GM19324 (cell line): ENCODE measurements at regions not wholly inside any gene's neighbourhood (a gene's known extent, or its start where the extent isn't known, plus 50 kb on each side); places are given as distances from the start of the nearest gene placed in this dataset.

ENCODE experiments used
- ATAC-seq: cut with Tn5 transposase; IDR thresholded peaks from one replicate; pipeline ENCODE4 v1.9.1; 2021; ENCODE audit warnings: mild to moderate bottlenecking, moderate library complexity; ENCODE audit not compliant: unreplicated experiment, low FRiP score

DNA sequence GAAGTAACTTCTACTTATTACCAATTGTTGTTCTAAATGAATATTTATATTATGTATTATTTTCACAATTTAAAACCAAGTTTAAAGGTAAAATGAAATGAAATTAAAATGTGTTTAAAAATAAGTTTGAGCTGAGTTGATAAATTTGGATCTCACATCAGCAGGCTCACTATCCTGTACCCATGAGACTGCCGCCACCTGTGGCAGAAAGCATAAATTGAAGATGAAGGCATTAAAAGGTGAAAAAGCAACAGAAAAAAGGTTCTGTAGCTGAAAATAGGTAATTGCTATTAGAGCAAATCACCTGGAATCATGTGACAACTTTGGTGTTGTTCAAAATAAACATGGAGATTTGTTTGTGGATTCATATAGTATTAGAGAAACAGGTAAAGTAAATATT is 133.0 kb upstream of the CADM2 start:
- ATAC-seq: no peak

DNA sequence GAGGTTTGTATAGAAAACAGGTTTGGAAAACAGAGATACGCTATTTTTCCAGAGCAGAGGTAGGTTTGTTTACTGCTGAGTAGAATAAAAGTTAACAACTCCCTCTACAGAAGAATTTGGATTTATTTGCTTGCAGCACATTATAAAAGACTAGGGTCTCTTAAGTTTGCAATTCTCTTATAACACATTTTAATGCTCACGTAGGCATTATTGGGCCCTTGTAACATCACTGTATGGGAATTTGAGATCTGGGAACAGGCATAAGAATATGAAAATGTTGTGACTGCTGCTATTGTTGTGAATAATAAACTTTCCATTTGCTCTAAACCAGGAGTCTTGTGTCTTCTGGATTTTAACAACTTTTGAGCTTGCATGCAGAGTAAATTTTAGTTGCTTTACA is 128.3 kb upstream of the CADM2 start:
- no peak for ATAC-seq

DNA sequence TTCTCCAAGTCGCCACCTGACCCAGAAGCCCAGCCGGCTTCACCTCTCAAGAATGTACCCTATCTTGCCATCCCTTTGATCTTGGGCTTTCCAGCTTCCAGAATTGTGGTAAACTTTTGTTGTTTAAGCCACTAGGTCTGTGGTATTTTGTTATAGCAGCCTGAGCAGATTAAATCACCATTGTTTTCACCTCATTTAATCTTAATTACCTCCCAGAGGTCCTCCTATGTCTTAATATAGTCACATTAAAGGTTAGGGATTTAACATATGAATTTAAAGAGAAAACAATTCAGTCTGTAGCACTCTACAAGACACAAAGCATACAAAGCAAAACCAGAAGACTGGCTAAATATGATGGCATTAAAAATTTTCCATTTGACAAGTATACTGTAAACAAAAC is 123.4 kb upstream of the CADM2 start:
- no peak for ATAC-seq

DNA sequence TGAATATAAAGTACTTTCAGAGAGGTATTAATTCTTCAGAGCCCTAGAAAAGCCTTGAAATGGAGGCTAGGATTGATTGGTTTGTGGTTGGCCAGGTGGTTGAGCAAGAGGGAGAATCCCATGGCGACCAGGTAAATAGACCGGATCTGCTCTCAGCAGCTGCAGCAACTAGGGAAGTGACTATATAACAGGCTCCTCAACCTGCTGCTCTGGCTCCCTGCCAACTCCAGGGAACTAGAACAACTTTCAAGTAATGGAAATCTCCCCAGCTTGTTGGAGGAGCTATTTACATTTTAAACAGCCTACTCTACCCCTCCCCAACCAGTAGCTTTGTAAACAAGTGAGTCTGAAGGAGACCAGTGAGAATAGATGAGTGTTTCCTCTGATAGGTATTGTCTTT is 121.8 kb upstream of the CADM2 start:
- no peak for ATAC-seq

DNA sequence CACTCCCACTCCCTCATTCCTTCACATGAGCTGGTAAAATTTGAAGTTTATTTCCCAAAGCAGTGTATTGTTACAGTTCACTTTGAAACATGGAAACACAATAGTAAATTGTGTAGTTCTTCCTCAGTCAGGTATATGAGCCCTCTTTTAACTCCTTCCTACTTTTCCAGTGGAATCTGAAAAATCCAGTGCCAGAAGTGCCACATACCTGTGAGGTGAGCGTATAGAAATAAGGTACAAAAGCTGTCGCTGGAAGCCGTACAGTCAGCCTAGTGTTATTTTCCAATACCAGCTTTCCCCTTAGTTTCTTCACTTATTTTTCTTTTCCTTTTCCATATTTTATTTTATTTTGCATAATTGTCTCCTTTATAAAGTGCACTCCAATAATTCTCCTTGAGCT is 81.7 kb upstream of the CADM2 start:
- no peak for ATAC-seq

DNA sequence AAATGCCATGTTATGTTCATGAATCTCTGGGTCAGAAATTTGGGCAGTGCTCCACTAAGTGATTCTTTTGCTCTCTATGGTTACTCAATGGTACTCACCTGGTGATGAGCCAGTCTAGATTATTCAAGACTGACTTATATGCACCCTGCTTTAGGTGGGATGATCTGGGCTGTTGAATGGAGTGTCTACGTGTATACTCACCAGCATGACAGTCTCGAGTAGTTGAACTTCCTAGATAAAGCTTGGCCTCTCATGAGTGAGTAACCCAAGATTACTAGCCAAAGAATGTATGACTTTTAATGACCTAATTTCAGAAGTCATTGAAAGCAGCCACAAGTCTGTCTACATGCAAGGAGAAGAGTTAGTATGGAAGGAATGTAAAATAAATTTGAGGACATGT is 77.5 kb upstream of the CADM2 start:
- ATAC-seq: no peak

DNA sequence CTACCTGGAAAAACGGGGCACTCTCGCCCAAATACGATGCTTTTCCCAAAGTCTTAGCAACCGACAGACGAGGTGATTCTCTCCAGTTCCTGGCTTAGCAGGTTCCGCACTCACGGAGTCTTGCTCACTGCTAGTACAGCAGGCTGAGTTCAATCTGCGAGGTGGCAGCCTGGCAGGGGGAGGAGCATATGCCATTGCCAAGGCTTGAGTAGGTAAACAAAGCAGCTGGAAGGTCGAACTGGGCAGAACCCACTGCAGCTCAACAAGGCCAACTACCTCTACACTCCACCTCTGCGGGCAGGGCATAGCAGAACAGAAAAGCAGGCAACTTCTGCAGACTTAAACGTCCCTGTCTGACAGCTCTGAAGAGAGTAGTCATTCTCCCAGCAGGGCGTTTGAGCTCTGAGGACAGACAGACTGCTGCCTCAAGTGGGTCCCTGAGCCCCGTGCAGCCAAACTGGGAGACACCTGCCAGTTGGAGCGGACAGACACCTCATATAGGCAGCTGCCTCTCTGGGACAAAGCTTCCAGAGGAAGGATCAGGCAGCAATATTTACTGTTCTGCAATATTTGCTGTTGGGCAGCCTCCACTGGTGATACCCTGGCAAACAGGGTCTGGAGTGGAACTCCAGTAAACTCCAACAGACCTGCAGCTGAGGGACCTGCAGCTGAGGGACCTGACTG is 73.4 kb upstream of the CADM2 start:
- ATAC-seq: no peak

DNA sequence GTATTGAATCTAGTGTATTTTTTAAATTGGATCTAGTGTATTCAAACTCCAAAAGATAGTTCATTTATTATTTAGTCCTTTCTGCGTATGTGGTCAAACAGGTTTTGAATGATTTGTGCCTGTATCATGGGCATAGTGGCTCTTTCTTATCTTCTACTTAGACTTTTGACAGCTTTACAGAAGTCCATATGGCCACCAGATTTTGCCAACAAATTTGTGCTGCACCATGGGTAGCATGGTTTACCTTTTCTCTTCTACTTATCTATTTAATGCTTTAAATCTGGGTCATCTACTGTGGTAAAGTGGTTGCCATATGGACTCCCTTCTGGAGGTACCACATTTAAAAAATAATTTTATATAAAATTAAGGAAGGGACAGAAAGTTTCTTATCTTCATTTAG is 66.9 kb upstream of the CADM2 start:
- ATAC-seq: no peak

DNA sequence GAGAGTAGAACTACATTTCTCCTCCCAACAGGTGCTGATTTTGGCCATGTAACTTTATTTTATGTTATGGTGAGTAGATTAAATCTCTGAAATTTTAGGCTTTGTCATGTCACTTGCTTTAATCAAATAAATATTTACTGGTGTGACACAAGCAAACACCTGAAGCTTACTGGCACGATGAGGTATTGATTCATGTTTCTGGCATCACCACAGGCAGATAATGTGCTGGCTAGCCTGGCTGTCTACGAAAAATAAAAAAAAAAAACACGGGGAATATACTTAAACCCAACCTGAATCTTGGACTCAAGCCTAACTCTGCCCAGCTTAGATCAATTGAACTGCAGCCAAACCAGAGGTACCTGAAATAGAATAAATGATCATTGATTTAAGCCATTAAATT is 65.6 kb upstream of the CADM2 start:
- no peak for ATAC-seq

DNA sequence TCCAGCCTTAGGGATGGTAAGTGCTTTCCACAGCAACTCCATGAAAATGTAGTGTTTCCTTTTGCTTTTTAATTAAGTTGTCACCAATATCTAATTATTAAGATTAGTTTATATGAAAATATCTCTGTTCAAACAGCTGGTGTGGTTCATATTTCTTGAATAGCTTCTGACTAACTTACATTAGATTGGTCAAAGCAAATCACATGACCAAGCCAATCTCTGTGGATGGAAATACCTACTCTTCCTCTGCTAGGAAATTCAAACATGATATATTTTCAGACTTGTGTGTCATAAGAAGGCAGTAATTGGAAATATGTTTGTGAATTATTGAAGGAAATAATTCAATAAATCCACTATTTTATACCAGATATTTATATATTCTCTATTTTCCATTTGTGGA is 54.6 kb upstream of the CADM2 start:
- no peak for ATAC-seq

DNA sequence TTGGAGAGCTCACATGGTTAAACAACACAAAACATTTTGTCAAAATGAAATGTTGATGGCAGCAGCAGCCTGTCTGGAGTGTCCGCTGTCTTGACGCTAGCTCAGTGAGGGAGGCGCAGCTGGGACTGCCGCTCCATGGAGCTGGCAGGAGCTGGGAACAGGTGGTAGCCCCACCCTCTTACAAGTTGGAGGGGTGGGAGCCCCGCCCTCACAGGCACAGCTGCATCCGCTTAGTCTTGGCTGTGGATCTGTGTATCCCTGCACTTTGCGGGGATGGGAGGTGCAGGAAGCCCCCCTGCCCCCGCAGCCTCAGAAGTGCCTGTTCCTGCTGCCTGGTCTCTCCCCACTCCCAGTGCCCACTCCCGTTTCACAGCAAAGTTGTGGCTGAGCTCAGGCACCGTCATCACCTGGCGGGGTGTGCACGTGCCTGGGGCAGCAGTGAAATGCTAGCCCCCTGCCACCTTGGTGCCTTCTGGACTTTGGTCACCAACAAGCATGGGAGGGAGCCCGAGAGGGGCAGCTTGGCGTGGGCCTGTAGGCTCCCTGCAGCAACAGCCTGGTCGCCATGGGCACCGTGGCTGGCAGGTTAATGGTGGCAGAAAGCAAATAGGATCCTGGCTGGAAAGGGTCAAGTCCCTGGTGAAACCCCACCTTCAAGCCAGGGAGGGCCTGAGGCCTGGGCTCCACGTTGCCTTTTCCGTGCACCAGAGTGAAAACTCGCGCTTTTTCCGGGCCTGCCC is 53.8 kb upstream of the CADM2 start:
- no peak for ATAC-seq

DNA sequence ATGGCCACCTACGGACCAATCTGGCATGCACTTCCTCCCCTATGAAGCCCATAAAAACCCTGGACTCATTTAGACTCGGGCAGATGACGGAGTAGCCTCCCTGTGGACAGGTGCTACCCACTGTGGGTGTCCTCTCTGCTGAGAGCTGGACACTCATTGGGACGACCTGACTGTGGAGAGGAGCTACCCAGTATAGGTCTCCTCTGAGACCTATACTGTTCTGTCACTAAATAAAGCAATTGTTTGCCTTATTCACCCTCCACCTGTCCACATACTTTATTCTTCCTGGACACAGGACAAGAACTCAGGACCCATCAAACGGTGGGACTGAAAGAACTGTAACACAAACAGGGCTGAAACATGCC is 53.3 kb upstream of the CADM2 start:
- ATAC-seq: no peak

DNA sequence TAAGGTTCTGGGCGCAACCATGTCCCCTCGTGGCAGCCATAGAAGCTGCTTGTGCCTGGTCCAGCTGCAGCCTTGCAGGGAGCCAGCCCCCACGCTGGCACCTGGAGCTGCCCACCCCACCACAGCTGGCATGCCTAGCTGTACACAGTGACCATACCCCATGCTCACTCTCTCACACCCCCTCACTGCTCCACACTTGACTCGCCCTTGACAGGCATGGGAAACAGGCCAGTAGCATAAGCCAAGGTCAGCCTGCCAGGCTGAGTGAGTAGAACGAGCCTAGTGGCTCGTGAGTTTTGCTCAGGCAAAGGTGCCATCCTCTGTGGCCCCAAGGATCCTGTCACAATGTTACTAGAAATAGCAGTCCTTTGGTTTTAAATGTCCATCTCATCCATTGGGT is 52.7 kb upstream of the CADM2 start:
- ATAC-seq: no peak
